CD4-positive, alpha-beta T cell treated with Interleukin-6 at 100 ng/mL for 8 hours (primary cell): ENCODE measurements at regions not wholly inside any gene's neighbourhood (a gene's known extent, or its start where the extent isn't known, plus 50 kb on each side); places are given as distances from the start of the nearest gene placed in this dataset.

Experiments
- DNase-seq: peaks from one replicate; pipeline ENCODE4 v3.0.0-alpha.2; 2020; ENCODE audit warnings: mixed read lengths, low spot score

- DNase-seq: no peak
Observed at GRCh38 chr15:93645594-93645993, 556.6 kb upstream of the RGMA start.

- no peak for DNase-seq
Observed at GRCh38 chr15:93644595-93644994, 555.6 kb upstream of the RGMA start.

GRCh38 chr15:93640411-93640962 lies 551.5 kb upstream of the RGMA start:
- DNase-seq: no peak

GRCh38 chr15:93631958-93632618 lies 543.1 kb upstream of the RGMA start:
- no peak for DNase-seq

GRCh38 chr15:93619597-93619996 lies 530.6 kb upstream of the RGMA start:
- no peak for DNase-seq

GRCh38 chr15:93617443-93617842 lies 528.4 kb upstream of the RGMA start:
- no peak for DNase-seq

- no peak for DNase-seq
Observed at GRCh38 chr15:93614386-93615104, 525.5 kb upstream of the RGMA start.

GRCh38 chr15:93613386-93613785 lies 524.4 kb upstream of the RGMA start:
- DNase-seq: no peak

- DNase-seq: no peak
Observed at GRCh38 chr15:93612953-93613352, 523.9 kb upstream of the RGMA start.

GRCh38 chr15:93610944-93611343 lies 521.9 kb upstream of the RGMA start:
- no peak for DNase-seq

GRCh38 chr15:93608643-93609148 lies 519.7 kb upstream of the RGMA start:
- no peak for DNase-seq

- DNase-seq: no peak
Observed at GRCh38 chr15:93603550-93603949, 514.5 kb upstream of the RGMA start.

- no peak for DNase-seq
Observed at GRCh38 chr15:93587059-93587521, 498.1 kb upstream of the RGMA start.

GRCh38 chr15:93585012-93585411 lies 496.0 kb upstream of the RGMA start:
- DNase-seq: no peak

- DNase-seq: no peak
Observed at GRCh38 chr15:93583968-93584367, 495.0 kb upstream of the RGMA start.

GRCh38 chr15:93583552-93583951 lies 494.5 kb upstream of the RGMA start:
- no peak for DNase-seq

GRCh38 chr15:93570527-93570926 lies 481.5 kb upstream of the RGMA start:
- no peak for DNase-seq

GRCh38 chr15:93566762-93567161 lies 477.8 kb upstream of the RGMA start:
- DNase-seq: no peak

GRCh38 chr15:93565201-93565600 lies 476.2 kb upstream of the RGMA start:
- no peak for DNase-seq

GRCh38 chr15:93563218-93563617 lies 474.2 kb upstream of the RGMA start:
- DNase-seq: no peak

- DNase-seq: no peak
Observed at GRCh38 chr15:93562395-93563123, 473.5 kb upstream of the RGMA start.

- DNase-seq: no peak
Observed at GRCh38 chr15:93557696-93558095, 468.7 kb upstream of the RGMA start.
